ENCODE measurements at regions not wholly inside any gene's neighbourhood (a gene's known extent, or its start where the extent isn't known, plus 50 kb on each side); places are given as distances from the start of the nearest gene placed in this dataset.

DNA sequence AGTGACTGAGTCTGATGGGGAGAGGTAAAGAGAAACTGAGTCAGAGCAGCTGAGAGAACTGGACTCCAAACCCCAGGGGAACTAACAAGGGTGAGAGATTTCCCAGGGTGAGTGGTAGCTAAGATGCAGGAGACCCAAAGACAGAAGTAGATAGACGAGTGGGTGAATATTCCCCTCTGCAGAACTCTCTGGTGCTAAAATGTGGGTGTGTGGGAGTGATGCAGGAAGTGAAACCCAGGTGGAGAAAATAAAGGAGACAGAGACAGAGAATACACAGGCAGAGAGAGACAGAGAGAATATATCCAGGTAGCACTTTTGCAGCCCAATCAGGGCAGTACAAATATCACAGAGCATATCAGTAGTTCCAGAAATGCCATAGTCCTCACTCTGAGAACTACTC lies 212.5 kb upstream of the ZIC3 start:
- no peak overlapping the region for H3K4me2 ChIP-seq (ENCODE audit: low read length)
- no peaks in the 10 kb centered on the region for H3K9me3 ChIP-seq (ENCODE audit: low read length)
- H2AFZ ChIP-seq (ENCODE audit: low read depth, low read length): no peak overlapping the region
- H3K9ac ChIP-seq (ENCODE audit: low read length): no peak overlapping the region
- no peaks in the 10 kb centered on the region for H3K79me2 ChIP-seq (replicated peaks; ENCODE audit: insufficient read depth, low read length)
- H3K27ac ChIP-seq (ENCODE audit: low read length): no peak overlapping the region
- TF ChIP-seq, protein P1, sequence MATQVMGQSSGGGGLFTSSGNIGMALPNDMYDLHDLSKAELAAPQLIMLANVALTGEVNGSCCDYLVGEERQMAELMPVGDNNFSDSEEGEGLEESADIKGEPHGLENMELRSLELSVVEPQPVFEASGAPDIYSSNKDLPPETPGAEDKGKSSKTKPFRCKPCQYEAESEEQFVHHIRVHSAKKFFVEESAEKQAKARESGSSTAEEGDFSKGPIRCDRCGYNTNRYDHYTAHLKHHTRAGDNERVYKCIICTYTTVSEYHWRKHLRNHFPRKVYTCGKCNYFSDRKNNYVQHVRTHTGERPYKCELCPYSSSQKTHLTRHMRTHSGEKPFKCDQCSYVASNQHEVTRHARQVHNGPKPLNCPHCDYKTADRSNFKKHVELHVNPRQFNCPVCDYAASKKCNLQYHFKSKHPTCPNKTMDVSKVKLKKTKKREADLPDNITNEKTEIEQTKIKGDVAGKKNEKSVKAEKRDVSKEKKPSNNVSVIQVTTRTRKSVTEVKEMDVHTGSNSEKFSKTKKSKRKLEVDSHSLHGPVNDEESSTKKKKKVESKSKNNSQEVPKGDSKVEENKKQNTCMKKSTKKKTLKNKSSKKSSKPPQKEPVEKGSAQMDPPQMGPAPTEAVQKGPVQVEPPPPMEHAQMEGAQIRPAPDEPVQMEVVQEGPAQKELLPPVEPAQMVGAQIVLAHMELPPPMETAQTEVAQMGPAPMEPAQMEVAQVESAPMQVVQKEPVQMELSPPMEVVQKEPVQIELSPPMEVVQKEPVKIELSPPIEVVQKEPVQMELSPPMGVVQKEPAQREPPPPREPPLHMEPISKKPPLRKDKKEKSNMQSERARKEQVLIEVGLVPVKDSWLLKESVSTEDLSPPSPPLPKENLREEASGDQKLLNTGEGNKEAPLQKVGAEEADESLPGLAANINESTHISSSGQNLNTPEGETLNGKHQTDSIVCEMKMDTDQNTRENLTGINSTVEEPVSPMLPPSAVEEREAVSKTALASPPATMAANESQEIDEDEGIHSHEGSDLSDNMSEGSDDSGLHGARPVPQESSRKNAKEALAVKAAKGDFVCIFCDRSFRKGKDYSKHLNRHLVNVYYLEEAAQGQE (IDR thresholded peaks at IDR 0.05; ENCODE audit: borderline replicate concordance): no peak
- TF ChIP-seq RAD21 (conservative IDR thresholded peaks at IDR 0.05) (no peak), TAF1 (IDR thresholded peaks at IDR 0.05; ENCODE audit: low read depth) (no peak), POLR2AphosphoS5 (IDR thresholded peaks at IDR 0.05) (no peak), EZH2 (IDR thresholded peaks at IDR 0.05; ENCODE audit: borderline replicate concordance, insufficient read depth, low read length, poor library complexity, severe bottlenecking) (no peak)
- H3K27me3 ChIP-seq (ENCODE audit: insufficient read depth, low read depth, low read length): no peaks in the 10 kb centered on the region
- H3K36me3 ChIP-seq (ENCODE audit: insufficient read depth, low read length): no peaks in the 10 kb centered on the region
- H3K9me2 ChIP-seq (ENCODE audit: insufficient read depth, low read length): no peaks in the 10 kb centered on the region
- H4K20me1 ChIP-seq (ENCODE audit: insufficient read depth): no peaks in the 10 kb centered on the region
- H3F3A ChIP-seq (ENCODE audit: insufficient read depth, low read length, poor library complexity, severe bottlenecking): no peaks in the 10 kb centered on the region
- no peak overlapping the region for H3K4me3 ChIP-seq (ENCODE audit: low read length)

DNA sequence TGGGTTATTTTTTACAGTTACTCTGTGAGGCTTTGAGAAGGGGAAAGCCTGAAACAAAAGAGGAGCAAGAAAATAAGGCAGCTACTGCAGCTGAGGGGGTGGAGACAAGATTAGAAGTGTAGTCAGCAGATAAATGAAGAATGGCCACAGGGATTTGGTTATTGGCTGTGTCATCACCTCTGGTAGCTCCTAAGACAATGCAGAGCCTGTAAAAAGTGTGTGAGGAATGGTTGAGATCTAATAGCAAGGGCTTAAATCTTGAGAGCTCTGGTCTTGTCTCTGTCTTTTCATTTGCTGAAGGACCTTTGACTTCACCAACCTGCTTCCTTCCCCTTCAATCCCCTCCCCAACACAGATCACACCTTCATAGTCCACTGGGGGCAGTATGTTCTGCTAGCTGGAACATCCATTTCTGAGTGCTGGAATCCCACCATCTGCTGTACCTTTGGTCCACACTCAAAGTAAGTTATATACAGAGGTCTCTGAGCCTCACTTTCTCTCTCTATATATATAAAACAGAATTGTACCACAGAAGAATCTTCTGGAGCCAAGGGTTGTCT lies 213.7 kb upstream of the ZIC3 start:
- no peaks in the 10 kb centered on the region for H3K9me2 ChIP-seq (ENCODE audit: insufficient read depth, low read length)
- no peaks in the 10 kb centered on the region for H3K9me3 ChIP-seq (ENCODE audit: low read length)
- H3K27me3 ChIP-seq (ENCODE audit: insufficient read depth, low read depth, low read length): no peaks in the 10 kb centered on the region
- no peaks in the 10 kb centered on the region for H3F3A ChIP-seq (ENCODE audit: insufficient read depth, low read length, poor library complexity, severe bottlenecking)
- no peak overlapping the region for H3K27ac ChIP-seq (ENCODE audit: low read length)
- TF ChIP-seq TAF1 (IDR thresholded peaks at IDR 0.05; ENCODE audit: low read depth) (no peak), EZH2 (IDR thresholded peaks at IDR 0.05; ENCODE audit: borderline replicate concordance, insufficient read depth, low read length, poor library complexity, severe bottlenecking) (no peak)
- TF ChIP-seq, protein P2, sequence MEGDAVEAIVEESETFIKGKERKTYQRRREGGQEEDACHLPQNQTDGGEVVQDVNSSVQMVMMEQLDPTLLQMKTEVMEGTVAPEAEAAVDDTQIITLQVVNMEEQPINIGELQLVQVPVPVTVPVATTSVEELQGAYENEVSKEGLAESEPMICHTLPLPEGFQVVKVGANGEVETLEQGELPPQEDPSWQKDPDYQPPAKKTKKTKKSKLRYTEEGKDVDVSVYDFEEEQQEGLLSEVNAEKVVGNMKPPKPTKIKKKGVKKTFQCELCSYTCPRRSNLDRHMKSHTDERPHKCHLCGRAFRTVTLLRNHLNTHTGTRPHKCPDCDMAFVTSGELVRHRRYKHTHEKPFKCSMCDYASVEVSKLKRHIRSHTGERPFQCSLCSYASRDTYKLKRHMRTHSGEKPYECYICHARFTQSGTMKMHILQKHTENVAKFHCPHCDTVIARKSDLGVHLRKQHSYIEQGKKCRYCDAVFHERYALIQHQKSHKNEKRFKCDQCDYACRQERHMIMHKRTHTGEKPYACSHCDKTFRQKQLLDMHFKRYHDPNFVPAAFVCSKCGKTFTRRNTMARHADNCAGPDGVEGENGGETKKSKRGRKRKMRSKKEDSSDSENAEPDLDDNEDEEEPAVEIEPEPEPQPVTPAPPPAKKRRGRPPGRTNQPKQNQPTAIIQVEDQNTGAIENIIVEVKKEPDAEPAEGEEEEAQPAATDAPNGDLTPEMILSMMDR (IDR thresholded peaks at IDR 0.05; ENCODE audit: poor library complexity, severe bottlenecking): no peak
- no peaks in the 10 kb centered on the region for H4K20me1 ChIP-seq (ENCODE audit: insufficient read depth)
- H3K79me2 ChIP-seq (replicated peaks; ENCODE audit: insufficient read depth, low read length): no peaks in the 10 kb centered on the region
- no peak overlapping the region for H3K9ac ChIP-seq (ENCODE audit: low read length)
- no peak overlapping the region for H3K4me2 ChIP-seq (ENCODE audit: low read length)
- no peaks in the 10 kb centered on the region for H3K36me3 ChIP-seq (ENCODE audit: insufficient read depth, low read length)
- no peak overlapping the region for H3K4me3 ChIP-seq (ENCODE audit: low read length)
- no peak overlapping the region for H2AFZ ChIP-seq (ENCODE audit: low read depth, low read length)

DNA sequence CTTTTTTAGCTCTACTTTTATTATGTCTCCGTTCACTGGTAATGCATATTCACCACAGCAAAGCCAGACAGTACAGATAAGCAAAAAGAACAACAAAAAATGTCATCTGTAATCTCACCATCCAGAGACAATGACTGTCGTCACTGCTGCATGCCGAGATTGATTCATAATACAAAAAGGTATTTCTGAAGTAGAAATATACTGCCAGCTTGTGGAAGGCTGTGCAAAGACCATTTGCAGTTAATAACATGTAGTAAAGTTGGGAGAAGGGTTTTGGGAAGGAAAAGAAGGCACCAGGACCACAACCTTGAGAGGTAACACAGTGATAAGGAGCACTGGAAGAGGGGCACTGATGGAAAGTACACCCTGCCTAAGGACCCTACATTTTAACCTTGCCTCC lies 223.0 kb upstream of the ZIC3 start:
- no peak overlapping the region for H2AFZ ChIP-seq (ENCODE audit: low read depth, low read length)
- no peaks in the 10 kb centered on the region for H3K79me2 ChIP-seq (replicated peaks; ENCODE audit: insufficient read depth, low read length)
- no peak overlapping the region for H3K27ac ChIP-seq (ENCODE audit: low read length)
- no peak overlapping the region for H3K9ac ChIP-seq (ENCODE audit: low read length)
- TF ChIP-seq POLR2AphosphoS5 (IDR thresholded peaks at IDR 0.05) (no peak), RAD21 (conservative IDR thresholded peaks at IDR 0.05) (peak; percentile 67), EP300 (conservative IDR thresholded peaks at IDR 0.05; ENCODE audit: poor library complexity, severe bottlenecking) (no peak), EZH2 (IDR thresholded peaks at IDR 0.05; ENCODE audit: borderline replicate concordance, insufficient read depth, low read length, poor library complexity, severe bottlenecking) (no peak), SMC3 (conservative IDR thresholded peaks at IDR 0.05; ENCODE audit: poor library complexity) (peak; percentile 63), TAF1 (IDR thresholded peaks at IDR 0.05; ENCODE audit: low read depth) (no peak), MXI1 (conservative IDR thresholded peaks at IDR 0.05; ENCODE audit: poor library complexity, severe bottlenecking) (no peak)
- TF ChIP-seq, protein P2 (IDR thresholded peaks at IDR 0.05; ENCODE audit: poor library complexity, severe bottlenecking): peak; percentile 65
- TF ChIP-seq, protein P1 (IDR thresholded peaks at IDR 0.05; ENCODE audit: borderline replicate concordance): no peak
- no peaks in the 10 kb centered on the region for H3K27me3 ChIP-seq (ENCODE audit: insufficient read depth, low read depth, low read length)
- no peaks in the 10 kb centered on the region for H3F3A ChIP-seq (ENCODE audit: insufficient read depth, low read length, poor library complexity, severe bottlenecking)
- H3K4me3 ChIP-seq (ENCODE audit: low read length): no peak overlapping the region
- no peak overlapping the region for H3K4me2 ChIP-seq (ENCODE audit: low read length)
- no peaks in the 10 kb centered on the region for H3K9me3 ChIP-seq (ENCODE audit: low read length)
- no peaks in the 10 kb centered on the region for H3K36me3 ChIP-seq (ENCODE audit: insufficient read depth, low read length)
- no peaks in the 10 kb centered on the region for H4K20me1 ChIP-seq (ENCODE audit: insufficient read depth)
- no peaks in the 10 kb centered on the region for H3K9me2 ChIP-seq (ENCODE audit: insufficient read depth, low read length)

Measured in neural cell (in vitro differentiated cells).